IPS-18c (cell line): ENCODE measurements at regions not wholly inside any gene's neighbourhood (a gene's known extent, or its start where the extent isn't known, plus 50 kb on each side); places are given as distances from the start of the nearest gene placed in this dataset.

Source experiments
- H3K4me3 ChIP-seq: 2 replicates; pipeline ENCODE4 v1.7.0; 2013; ENCODE audit warnings: low read depth, mild to moderate bottlenecking, low read length, moderate library complexity; ENCODE audit not compliant: insufficient read depth
- H3K9me3 ChIP-seq: one replicate; pipeline ENCODE4 v1.6.1; 2013; ENCODE audit warnings: mild to moderate bottlenecking, low read length, moderate library complexity; ENCODE audit not compliant: control insufficient read depth, insufficient read depth

- Histone ChIP-seq H3K9me3 (no peaks in the 10 kb centered on the region), H3K4me3 (no peak overlapping the region)
Measured at GRCh38 chr16:80016731-80017326, 416.3 kb upstream of the MAF start.

GRCh38 chr16:80015566-80015965 is 415.0 kb upstream of the MAF start:
- no peaks in the 10 kb centered on the region for H3K9me3 ChIP-seq

GRCh38 chr16:80014241-80014939 is 413.9 kb upstream of the MAF start:
- Histone ChIP-seq H3K9me3 (no peaks in the 10 kb centered on the region), H3K4me3 (no peak overlapping the region)

More at GRCh38 chr16:80015566-80015965, 415.0 kb upstream of the MAF start:
- no peak overlapping the region for H3K4me3 ChIP-seq

- Histone ChIP-seq H3K4me3 (no peak overlapping the region), H3K9me3 (no peaks in the 10 kb centered on the region)
Measured at GRCh38 chr16:80012586-80012985, 412.0 kb upstream of the MAF start.

- H3K4me3 ChIP-seq, result no peak overlapping the region
- no peaks in the 10 kb centered on the region for H3K9me3 ChIP-seq
Measured at GRCh38 chr16:80009971-80010659, 409.6 kb upstream of the MAF start.

- Histone ChIP-seq H3K9me3 (peaks cover 5% of the 10 kb centered on the region), H3K4me3 (no peak overlapping the region)
Measured at GRCh38 chr16:80008857-80009256, 408.3 kb upstream of the MAF start.

GRCh38 chr16:80007231-80007630 is 406.7 kb upstream of the MAF start:
- H3K4me3 ChIP-seq, result no peak overlapping the region
- peaks cover 5% of the 10 kb centered on the region for H3K9me3 ChIP-seq

- Histone ChIP-seq H3K4me3 (no peak overlapping the region), H3K9me3 (peaks cover 5% of the 10 kb centered on the region)
Measured at GRCh38 chr16:80006241-80007215, 406.0 kb upstream of the MAF start.

GRCh38 chr16:80004113-80004512 is 403.6 kb upstream of the MAF start:
- H3K4me3 ChIP-seq, result no peak overlapping the region
- peaks cover 5% of the 10 kb centered on the region for H3K9me3 ChIP-seq

GRCh38 chr16:80002261-80002660 is 401.7 kb upstream of the MAF start:
- H3K4me3 ChIP-seq, result no peak overlapping the region

GRCh38 chr16:79998143-79998542 is 397.6 kb upstream of the MAF start:
- H3K4me3 ChIP-seq, result no peak overlapping the region
- H3K9me3 ChIP-seq, result no peaks in the 10 kb centered on the region

More at GRCh38 chr16:80002261-80002660, 401.7 kb upstream of the MAF start:
- peaks cover 5% of the 10 kb centered on the region for H3K9me3 ChIP-seq

GRCh38 chr16:79997257-79997656 is 396.7 kb upstream of the MAF start:
- H3K9me3 ChIP-seq, result no peaks in the 10 kb centered on the region
- H3K4me3 ChIP-seq, result no peak overlapping the region

- H3K9me3 ChIP-seq, result no peaks in the 10 kb centered on the region
- H3K4me3 ChIP-seq, result no peak overlapping the region
Measured at GRCh38 chr16:79996321-79996720, 395.8 kb upstream of the MAF start.

GRCh38 chr16:79995315-79995714 is 394.8 kb upstream of the MAF start:
- no peaks in the 10 kb centered on the region for H3K9me3 ChIP-seq

GRCh38 chr16:79994418-79994817 is 393.9 kb upstream of the MAF start:
- H3K9me3 ChIP-seq, result no peaks in the 10 kb centered on the region
- H3K4me3 ChIP-seq, result no peak overlapping the region

More at GRCh38 chr16:79995315-79995714, 394.8 kb upstream of the MAF start:
- no peak overlapping the region for H3K4me3 ChIP-seq

GRCh38 chr16:79993629-79994209 is 393.2 kb upstream of the MAF start:
- no peaks in the 10 kb centered on the region for H3K9me3 ChIP-seq
- H3K4me3 ChIP-seq, result no peak overlapping the region

GRCh38 chr16:79991969-79992368 is 391.4 kb upstream of the MAF start:
- Histone ChIP-seq H3K4me3 (no peak overlapping the region; the same call in 1 of the 2 replicates), H3K9me3 (no peaks in the 10 kb centered on the region)
